HEK293T (cell line): ENCODE measurements at regions not wholly inside any gene's neighbourhood (a gene's known extent, or its start where the extent isn't known, plus 50 kb on each side); places are given as distances from the start of the nearest gene placed in this dataset.

Experiments used
- CTCF ChIA-PET: fragments of 350-600 bp; formaldehyde crosslinking; extraction: SDS; loops from one replicate; lab custom pipeline; 2021; ENCODE audit warnings: antibody characterized with exemption, inconsistent platforms; lab: Yijun Ruan, JAX
- POLR2A ChIA-PET: fragments of 350-600 bp; formaldehyde crosslinking; extraction: SDS; loops from one replicate; lab custom pipeline; 2020; ENCODE audit warnings: antibody characterized with exemption, inconsistent platforms; lab: Yijun Ruan, JAX
- DNase-seq: peaks from one replicate; pipeline ENCODE4 v3.0.0; 2012; ENCODE audit warnings: mixed read lengths; ENCODE audit errors: extremely low spot score
- ARNT ChIP-seq: fragments of 450-650 bp; IDR thresholded peaks from 2 replicates; pipeline ENCODE4 v1.6.1; 2017; ENCODE audit warnings: mild to moderate bottlenecking
- BHLHE40 ChIP-seq: fragments of 450-650 bp; IDR thresholded peaks from 2 replicates; pipeline ENCODE4 v1.6.1; 2016; ENCODE audit warnings: mild to moderate bottlenecking, moderate library complexity, borderline replicate concordance
- CTBP1 ChIP-seq: fragments of 450-650 bp; IDR thresholded peaks from 2 replicates; pipeline ENCODE4 v1.6.1; 2016; ENCODE audit warnings: borderline replicate concordance
- ELF4 ChIP-seq: fragments of 450-650 bp; IDR thresholded peaks from 2 replicates; pipeline ENCODE4 v1.6.1; 2017; ENCODE audit warnings: antibody characterized with exemption
- FOXA1 ChIP-seq: fragments of 450-650 bp; IDR thresholded peaks from 2 replicates; pipeline ENCODE4 v1.6.1; 2016; ENCODE audit warnings: mild to moderate bottlenecking
- FOXK2 ChIP-seq: fragments of 450-650 bp; IDR thresholded peaks from 2 replicates; pipeline ENCODE4 v1.6.1; 2016; ENCODE audit warnings: mild to moderate bottlenecking
- FOXM1 ChIP-seq: fragments of 450-650 bp; IDR thresholded peaks from 2 replicates; pipeline ENCODE4 v1.6.1; 2017; ENCODE audit warnings: mild to moderate bottlenecking, borderline replicate concordance
- HDGF ChIP-seq: fragments of 450-650 bp; IDR thresholded peaks from 2 replicates; pipeline ENCODE4 v1.6.1; 2017; ENCODE audit warnings: antibody characterized with exemption, borderline replicate concordance
- L3MBTL2 ChIP-seq: fragments of 450-650 bp; conservative IDR thresholded peaks from 2 replicates; pipeline ENCODE4 v1.6.1; 2016; ENCODE audit warnings: mild to moderate bottlenecking
- LEF1 ChIP-seq: fragments of 450-650 bp; IDR thresholded peaks from 2 replicates; pipeline ENCODE4 v1.6.1; 2017; ENCODE audit warnings: mild to moderate bottlenecking, borderline replicate concordance
- NFRKB ChIP-seq: fragments of 450-650 bp; IDR thresholded peaks from 2 replicates; pipeline ENCODE4 v1.6.1; 2016; ENCODE audit warnings: mild to moderate bottlenecking, moderate library complexity
- PKNOX1 ChIP-seq: fragments of 450-650 bp; IDR thresholded peaks from 2 replicates; pipeline ENCODE4 v1.6.1; 2016
- SP1 ChIP-seq: fragments of 450-650 bp; IDR thresholded peaks from 2 replicates; pipeline ENCODE4 v1.6.1; 2017
- SUZ12 ChIP-seq: fragments of 450-650 bp; IDR thresholded peaks from 2 replicates; pipeline ENCODE4 v1.6.1; 2016; ENCODE audit warnings: mild to moderate bottlenecking
- TARDBP ChIP-seq: fragments of 450-650 bp; IDR thresholded peaks from 2 replicates; pipeline ENCODE4 v1.6.1; 2016
- ZNF384 ChIP-seq: fragments of 450-650 bp; IDR thresholded peaks from 2 replicates; pipeline ENCODE4 v1.6.1; 2016

GRCh38 chr7:69182596-69183467, 415.4 kb upstream of the AUTS2 start:
- no peak for DNase-seq
- POLR2A ChIA-PET: no interaction called here
- TF ChIP-seq FOXM1 (no peak), PKNOX1 (no peak), FOXK2 (no peak), CTBP1 (no peak), BHLHE40 (no peak), TARDBP (no peak), ELF4 (no peak), HDGF (no peak), NFRKB (no peak), L3MBTL2 (no peak), LEF1 (no peak), SP1 (no peak)
- CTCF ChIA-PET: no interaction called here

DNA sequence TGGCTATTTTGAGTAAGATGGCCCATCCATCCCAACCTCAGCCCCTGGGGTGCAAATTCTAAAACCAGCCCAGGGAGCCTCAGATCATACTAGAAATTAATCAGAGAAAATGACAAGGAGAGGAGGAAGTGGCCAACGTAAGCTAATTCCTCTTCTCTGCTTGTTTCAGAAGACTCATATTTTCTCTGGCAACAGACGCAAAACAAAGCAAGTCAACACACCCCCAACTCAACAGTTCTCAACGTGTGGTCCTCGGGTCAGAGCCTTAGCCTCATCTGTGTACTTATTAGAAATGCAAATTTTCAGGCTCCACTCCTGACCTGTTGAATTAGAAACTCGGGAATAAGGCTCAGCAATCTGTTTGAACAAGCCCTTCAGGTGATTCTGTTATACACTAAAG, 413.9 kb upstream of the AUTS2 start:
- DNase-seq: no peak
- POLR2A ChIA-PET: no interaction called here
- TF ChIP-seq PKNOX1 (no peak), LEF1 (no peak), TARDBP (no peak), ZNF384 (no peak), SP1 (no peak), CTBP1 (no peak), HDGF (no peak), L3MBTL2 (no peak), SUZ12 (no peak), NFRKB (no peak), BHLHE40 (no peak), ARNT (no peak), ELF4 (no peak), FOXM1 (no peak), FOXA1 (no peak), FOXK2 (no peak)
- CTCF ChIA-PET: no interaction called here

- POLR2A ChIA-PET: no interaction called here
- TF ChIP-seq L3MBTL2: no peak
- TF ChIP-seq FOXA1: no peak
- TF ChIP-seq CTBP1: no peak
- TF ChIP-seq NFRKB: no peak
- no peak for TF ChIP-seq BHLHE40
- no peak for TF ChIP-seq PKNOX1
- no peak for TF ChIP-seq ELF4
- no peak for TF ChIP-seq ZNF384
- no peak for TF ChIP-seq FOXM1
- TF ChIP-seq LEF1: no peak
- TF ChIP-seq FOXK2: no peak
- no peak for TF ChIP-seq ARNT
- no peak for TF ChIP-seq HDGF
- TF ChIP-seq SP1: no peak
- no peak for TF ChIP-seq SUZ12
- TF ChIP-seq TARDBP: no peak
- CTCF ChIA-PET: no interaction called here
- DNase-seq: no peak
These were observed 413.1 kb upstream of the AUTS2 start for GRCh38 chr7:69185170-69185569.

DNA sequence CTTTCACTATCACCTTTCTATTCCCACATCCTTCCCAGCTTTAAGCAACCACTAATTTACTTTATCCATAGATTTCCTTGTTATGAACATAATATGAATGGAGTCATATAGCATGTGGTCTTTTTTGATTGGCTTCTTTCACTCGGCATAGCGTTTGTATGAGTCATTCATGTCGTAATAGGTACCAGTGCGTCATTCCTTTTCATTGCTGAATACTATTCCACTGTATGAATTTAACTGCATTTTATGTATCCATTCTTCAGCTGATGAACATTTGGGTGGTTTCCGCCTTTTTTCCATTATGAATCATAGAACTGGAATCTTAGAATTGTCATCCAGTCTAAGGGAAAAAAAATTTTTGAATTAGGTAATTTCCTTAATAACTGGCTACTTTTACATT, 411.3 kb upstream of the AUTS2 start:
- ChIA-PET CTCF (no interaction called here), POLR2A (no interaction called here)
- no peak for DNase-seq
- TF ChIP-seq ARNT (no peak), L3MBTL2 (no peak), BHLHE40 (no peak), SP1 (no peak), NFRKB (no peak), PKNOX1 (no peak), CTBP1 (no peak)

- POLR2A ChIA-PET: no interaction called here
- TF ChIP-seq BHLHE40 (no peak), CTBP1 (no peak), TARDBP (no peak), FOXK2 (no peak), ZNF384 (no peak), L3MBTL2 (no peak), ARNT (no peak), FOXA1 (no peak), FOXM1 (no peak), PKNOX1 (no peak), SP1 (no peak), SUZ12 (no peak), LEF1 (no peak), ELF4 (no peak), NFRKB (no peak)
- DNase-seq: no peak
- CTCF ChIA-PET: no interaction called here
These were observed 410.4 kb upstream of the AUTS2 start for GRCh38 chr7:69187824-69188333.
